ENCODE measurements at regions not wholly inside any gene's neighbourhood (a gene's known extent, or its start where the extent isn't known, plus 50 kb on each side); places are given as distances from the start of the nearest gene placed in this dataset.

GRCh38 chr17:62911114-62911513, 54.9 kb upstream of the TANC2 start:
- Histone ChIP-seq H3K9me2 (ENCODE audit: insufficient read depth, low read length) (no peaks in the 10 kb centered on the region), H3K4me3 (ENCODE audit: low read length) (no peak overlapping the region), H3K27me3 (ENCODE audit: insufficient read depth, low read depth, low read length) (no peaks in the 10 kb centered on the region), H4K20me1 (ENCODE audit: insufficient read depth) (no peaks in the 10 kb centered on the region), H3K9ac (ENCODE audit: low read length) (no peak overlapping the region), H3K27ac (ENCODE audit: low read length) (no peak overlapping the region), H3K9me3 (ENCODE audit: low read length) (no peaks in the 10 kb centered on the region), H3K4me2 (ENCODE audit: low read length) (no peak overlapping the region), H3K79me2 (replicated peaks; ENCODE audit: insufficient read depth, low read length) (no peaks in the 10 kb centered on the region), H2AFZ (ENCODE audit: low read depth, low read length) (no peak overlapping the region), H3K36me3 (ENCODE audit: insufficient read depth, low read length) (no peaks in the 10 kb centered on the region), H3F3A (ENCODE audit: insufficient read depth, low read length, poor library complexity, severe bottlenecking) (no peaks in the 10 kb centered on the region)
- no peak for TF ChIP-seq CTCF (IDR thresholded peaks at IDR 0.05; ENCODE audit: poor library complexity, severe bottlenecking)
- TF ChIP-seq MXI1 (conservative IDR thresholded peaks at IDR 0.05; ENCODE audit: poor library complexity, severe bottlenecking): no peak
- no peak for TF ChIP-seq EP300 (conservative IDR thresholded peaks at IDR 0.05; ENCODE audit: poor library complexity, severe bottlenecking)
- no peak for TF ChIP-seq SMC3 (conservative IDR thresholded peaks at IDR 0.05; ENCODE audit: poor library complexity)
- TF ChIP-seq TAF1 (IDR thresholded peaks at IDR 0.05; ENCODE audit: low read depth): no peak
- TF ChIP-seq POLR2AphosphoS5 (IDR thresholded peaks at IDR 0.05): no peak

- Histone ChIP-seq H3K9me3 (ENCODE audit: low read length) (no peaks in the 10 kb centered on the region), H4K20me1 (ENCODE audit: insufficient read depth) (no peaks in the 10 kb centered on the region), H3K4me2 (ENCODE audit: low read length) (no peak overlapping the region), H3K36me3 (ENCODE audit: insufficient read depth, low read length) (no peaks in the 10 kb centered on the region), H3K9me2 (ENCODE audit: insufficient read depth, low read length) (no peaks in the 10 kb centered on the region), H3F3A (ENCODE audit: insufficient read depth, low read length, poor library complexity, severe bottlenecking) (no peaks in the 10 kb centered on the region), H3K27ac (ENCODE audit: low read length) (no peak overlapping the region), H3K4me3 (ENCODE audit: low read length) (no peak overlapping the region), H2AFZ (ENCODE audit: low read depth, low read length) (no peak overlapping the region), H3K9ac (ENCODE audit: low read length) (no peak overlapping the region), H3K79me2 (replicated peaks; ENCODE audit: insufficient read depth, low read length) (no peaks in the 10 kb centered on the region), H3K27me3 (ENCODE audit: insufficient read depth, low read depth, low read length) (no peaks in the 10 kb centered on the region)
- TF ChIP-seq REST (IDR thresholded peaks at IDR 0.05; ENCODE audit: borderline replicate concordance) (no peak), EZH2 (IDR thresholded peaks at IDR 0.05; ENCODE audit: borderline replicate concordance, insufficient read depth, low read length, poor library complexity, severe bottlenecking) (no peak), MXI1 (conservative IDR thresholded peaks at IDR 0.05; ENCODE audit: poor library complexity, severe bottlenecking) (no peak), RAD21 (conservative IDR thresholded peaks at IDR 0.05) (no peak), POLR2AphosphoS5 (IDR thresholded peaks at IDR 0.05) (no peak), TAF1 (IDR thresholded peaks at IDR 0.05; ENCODE audit: low read depth) (no peak), SMC3 (conservative IDR thresholded peaks at IDR 0.05; ENCODE audit: poor library complexity) (no peak)
Measured at GRCh38 chr17:62910277-62910676, 55.8 kb upstream of the TANC2 start.

- H3K4me3 ChIP-seq (ENCODE audit: low read length): no peak overlapping the region
- H3K9ac ChIP-seq (ENCODE audit: low read length): no peak overlapping the region
- no peaks in the 10 kb centered on the region for H3K9me2 ChIP-seq (ENCODE audit: insufficient read depth, low read length)
- no peaks in the 10 kb centered on the region for H3K27me3 ChIP-seq (ENCODE audit: insufficient read depth, low read depth, low read length)
- no peaks in the 10 kb centered on the region for H3K9me3 ChIP-seq (ENCODE audit: low read length)
- no peaks in the 10 kb centered on the region for H3F3A ChIP-seq (ENCODE audit: insufficient read depth, low read length, poor library complexity, severe bottlenecking)
- no peak overlapping the region for H3K4me2 ChIP-seq (ENCODE audit: low read length)
- no peaks in the 10 kb centered on the region for H3K36me3 ChIP-seq (ENCODE audit: insufficient read depth, low read length)
- H4K20me1 ChIP-seq (ENCODE audit: insufficient read depth): no peaks in the 10 kb centered on the region
- TF ChIP-seq EP300 (conservative IDR thresholded peaks at IDR 0.05; ENCODE audit: poor library complexity, severe bottlenecking): no peak
- TF ChIP-seq RAD21 (conservative IDR thresholded peaks at IDR 0.05): no peak
- no peak for TF ChIP-seq SMC3 (conservative IDR thresholded peaks at IDR 0.05; ENCODE audit: poor library complexity)
- TF ChIP-seq CTCF (IDR thresholded peaks at IDR 0.05; ENCODE audit: poor library complexity, severe bottlenecking): no peak
- no peak for TF ChIP-seq TAF1 (IDR thresholded peaks at IDR 0.05; ENCODE audit: low read depth)
- no peak for TF ChIP-seq POLR2AphosphoS5 (IDR thresholded peaks at IDR 0.05)
- TF ChIP-seq REST (IDR thresholded peaks at IDR 0.05; ENCODE audit: borderline replicate concordance): no peak
- no peak for TF ChIP-seq EZH2 (IDR thresholded peaks at IDR 0.05; ENCODE audit: borderline replicate concordance, insufficient read depth, low read length, poor library complexity, severe bottlenecking)
- TF ChIP-seq MXI1 (conservative IDR thresholded peaks at IDR 0.05; ENCODE audit: poor library complexity, severe bottlenecking): no peak
- no peak overlapping the region for H2AFZ ChIP-seq (ENCODE audit: low read depth, low read length)
- H3K79me2 ChIP-seq (replicated peaks; ENCODE audit: insufficient read depth, low read length): no peaks in the 10 kb centered on the region
- H3K27ac ChIP-seq (ENCODE audit: low read length): no peak overlapping the region
Measured at GRCh38 chr17:62907961-62908360, 58.1 kb upstream of the TANC2 start.

All from neural cell (in vitro differentiated cells).